OCI-LY3 (cell line): ENCODE measurements at regions not wholly inside any gene's neighbourhood (a gene's known extent, or its start where the extent isn't known, plus 50 kb on each side); places are given as distances from the start of the nearest gene placed in this dataset.

Experiments used
- CTCF ChIP-seq: fragments of 200-600, 300-600 bp; sonication (generic); IDR thresholded peaks from 2 replicates; pipeline ENCODE4 v1.5.1; 2014; ENCODE audit warnings: antibody characterized with exemption, low read length, low read depth
- EZH2phosphoT487 ChIP-seq: fragments of 200-600 bp; shearing (Covaris generic); IDR thresholded peaks from 2 replicates; pipeline ENCODE4 v1.6.1; 2018; ENCODE audit warnings: antibody characterized with exemption, mixed run types, low read depth

DNA sequence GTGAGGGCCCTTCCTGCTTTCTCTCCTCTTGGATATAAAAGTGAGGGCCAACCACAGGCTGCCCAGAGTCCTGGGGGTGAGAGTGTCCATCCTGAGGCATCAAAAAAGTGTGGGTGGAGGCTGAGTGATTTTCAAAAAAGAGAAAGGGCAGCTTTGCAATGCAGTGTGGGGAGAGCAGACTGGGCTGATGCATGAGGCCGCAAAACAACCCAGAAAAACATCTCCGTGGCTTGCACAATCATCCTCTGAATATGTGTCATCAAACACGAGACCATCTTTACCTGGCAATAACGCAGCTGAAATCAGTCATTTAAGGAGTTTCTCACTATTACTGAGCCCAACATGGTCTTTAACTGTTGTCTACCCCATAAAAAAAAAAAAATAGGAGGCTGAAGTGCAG, 191.2 kb upstream of the SOX4 start:
- TF ChIP-seq CTCF: no peak
- no peak for TF ChIP-seq EZH2phosphoT487
